Heart left ventricle (tissue), 13 donors: ENCODE measurements at regions not wholly inside any gene's neighbourhood (a gene's known extent, or its start where the extent isn't known, plus 50 kb on each side); places are given as distances from the start of the nearest gene placed in this dataset.
A peak's percentile ranks its signal among the peaks of the same experiment; 100 is the strongest.

Experiments used
- CTCF ChIP-seq, 12 donors: fragments of 200-600 bp; sonication (generic) in 4 of 12; IDR thresholded peaks; one replicate each; pipeline versions ENCODE4 v1.5.0 to v1.8.0; 2018 to 2022; ENCODE audit warnings: antibody characterized with exemption in 12 of 12, mild to moderate bottlenecking in 5 of 12
- POLR2A ChIP-seq, 2 donors: fragments of 450-650 bp; IDR thresholded peaks; one replicate each; pipeline ENCODE4 v1.6.1; 2017; ENCODE audit warnings: antibody characterized with exemption in 2 of 2, mild to moderate bottlenecking in 2 of 2, moderate library complexity in 2 of 2
- donor health status: ischemic (EF 13 %, LVEDD 7.1; RV severe dilation, severe dysfunction).
- donor health status: DM: no; HTN: yes; CAD: no.
- donor health status: DM: no; HTN: no; CAD: no.
- donor health status: ischemic (EF 25% LVEDD 6.9; RV normal size, moderate dysfunction).
- donor health status: ischemic (EF 25% LVEDD 5.7; RV mildly dilated, moderate dysfunction).
- donor health status: ischemic (EF 35%, LVEDD 5.7; RV mildly dilated, moderate dysfunction).
- donor health status: nonischemic (EF 11% LVEDD 7.7; RV severe dilation, severe dysfunction).
- donor health status: DM: yes; HTN: yes; CAD: no.
- donor health status: PGD.
- donor health status: ischemic (EF 29% LVEDD 5.4; RV normal size, mild dysfunction).
- donor health status: nonischemic (EF 23%, LVEDD 6.1; RV moderate dilation, normal function).

GRCh38 chr2:121888189-121888557 lies 132.7 kb downstream of the TSN start:
- TF ChIP-seq CTCF (IDR thresholded peaks at IDR 0.05) = peak in 2 of 12 donors; percentile 30 to 36
- TF ChIP-seq POLR2A (IDR thresholded peaks at IDR 0.05) = no peak
